CD4-positive, CD25-positive, alpha-beta regulatory T cell (primary cell): ENCODE measurements at regions not wholly inside any gene's neighbourhood (a gene's known extent, or its start where the extent isn't known, plus 50 kb on each side); places are given as distances from the start of the nearest gene placed in this dataset.

Experiments
- ATAC-seq, 2 donors: fragments of 150-1000 bp; cut with Tn5 transposase; one replicate each; pipeline ENCODE4 v1.10.0; 2021; ENCODE audit warnings: low read depth in 2 of 2, moderate number of reproducible peaks in 2 of 2, moderate library complexity in 1 of 2
- DNase-seq, 3 donors: peaks; one replicate each; pipeline versions ENCODE4 v3.0.0 to v3.0.0-alpha.2; 2012 to 2022; ENCODE audit warnings: mixed read lengths in 1 of 3
- H3K27ac ChIP-seq: one replicate; pipeline ENCODE4 v1.7.0; 2013; ENCODE audit warnings: mild to moderate bottlenecking, low read length; ENCODE audit not compliant: insufficient read depth, poor library complexity, severe bottlenecking
- H3K27me3 ChIP-seq: one replicate; pipeline ENCODE4 v1.7.0; 2013; ENCODE audit warnings: low read length; ENCODE audit not compliant: control insufficient read depth, insufficient read depth
- H3K36me3 ChIP-seq: one replicate; pipeline ENCODE4 v1.7.0; 2013; ENCODE audit warnings: mild to moderate bottlenecking, low read length, moderate library complexity; ENCODE audit not compliant: control insufficient read depth, insufficient read depth
- H3K4me1 ChIP-seq: 2 replicates; pipeline ENCODE4 v1.7.0; 2013; ENCODE audit warnings: mild to moderate bottlenecking, low read length; ENCODE audit not compliant: insufficient read depth, control insufficient read depth, poor library complexity, severe bottlenecking
- H3K4me3 ChIP-seq: one replicate; pipeline ENCODE4 v1.7.0; 2013; ENCODE audit warnings: low read depth, mild to moderate bottlenecking, low read length, moderate library complexity
- H3K9me3 ChIP-seq, 2 experiments: 1 replicate in 1 of 2; 2 replicates in 1 of 2; pipeline ENCODE4 v1.7.0; 2013; ENCODE audit warnings: low read length in 2 of 2, mild to moderate bottlenecking in 1 of 2, moderate library complexity in 1 of 2; ENCODE audit not compliant: control insufficient read depth in 2 of 2
- H3K27ac Mint-ChIP-seq, 3 donors: one replicate each; pipeline ENCODE4 v1.8.0; 2020 to 2022; ENCODE audit warnings: mild to moderate bottlenecking in 3 of 3, mixed read lengths in 3 of 3, moderate library complexity in 2 of 3
- H3K27me3 Mint-ChIP-seq: one replicate; pipeline ENCODE4 v1.8.0; 2022; ENCODE audit warnings: mild to moderate bottlenecking, mixed read lengths
- H3K36me3 Mint-ChIP-seq: one replicate; pipeline ENCODE4 v1.8.0; 2020; ENCODE audit warnings: mixed read lengths
- H3K4me1 Mint-ChIP-seq, 4 donors: one replicate each; pipeline ENCODE4 v1.8.0; 2020 to 2022; ENCODE audit warnings: mixed read lengths in 4 of 4, mild to moderate bottlenecking in 1 of 4
- H3K4me3 Mint-ChIP-seq, 4 donors: one replicate each; pipeline ENCODE4 v1.8.0; 2020 to 2022; ENCODE audit warnings: mild to moderate bottlenecking in 4 of 4, mixed read lengths in 4 of 4, moderate library complexity in 3 of 4
- H3K9me3 Mint-ChIP-seq, 7 donors: one replicate each; pipeline ENCODE4 v1.8.0; 2020 to 2022; ENCODE audit warnings: mixed read lengths in 7 of 7, mild to moderate bottlenecking in 3 of 7, moderate library complexity in 2 of 7

DNA sequence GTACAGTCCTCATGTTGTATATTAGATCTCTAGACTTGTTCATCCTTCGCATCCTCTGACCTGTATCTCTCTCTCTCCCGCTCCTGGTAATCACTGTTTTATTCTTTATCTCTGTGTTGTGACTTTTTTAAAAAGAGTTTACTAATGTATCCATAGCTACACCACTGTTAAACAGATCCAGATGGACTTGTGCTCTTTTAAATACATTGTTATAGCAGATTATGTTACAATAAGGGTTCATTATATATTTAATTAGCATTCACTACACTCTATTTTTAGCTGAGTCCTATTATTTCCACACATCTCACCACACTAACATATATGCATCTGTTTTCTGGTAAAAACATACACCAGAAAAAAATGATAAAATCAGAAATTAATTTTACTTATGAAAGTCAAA, 90.5 kb downstream of the RBM43 start:
- Histone ChIP-seq H3K27me3 (no peaks in the 10 kb centered on the region), H3K36me3 (no peaks in the 10 kb centered on the region), H3K27ac (no peak overlapping the region), H3K9me3 (no peaks in the 10 kb centered on the region), H3K4me1 (no peaks in the 10 kb centered on the region), H3K4me3 (no peak overlapping the region)
- no peak overlapping the region for H3K27ac Mint-ChIP-seq
- peaks cover 14% of the 10 kb centered on the region for H3K27me3 Mint-ChIP-seq
- no peak for ATAC-seq
- no peak overlapping the region for H3K4me3 Mint-ChIP-seq
- DNase-seq = no peak
- H3K9me3 Mint-ChIP-seq = peaks cover 0 to 2% (median 0%) of the 10 kb centered on the region in 7 donors
- no peaks in the 10 kb centered on the region for H3K36me3 Mint-ChIP-seq
- no peaks in the 10 kb centered on the region for H3K4me1 Mint-ChIP-seq

DNA sequence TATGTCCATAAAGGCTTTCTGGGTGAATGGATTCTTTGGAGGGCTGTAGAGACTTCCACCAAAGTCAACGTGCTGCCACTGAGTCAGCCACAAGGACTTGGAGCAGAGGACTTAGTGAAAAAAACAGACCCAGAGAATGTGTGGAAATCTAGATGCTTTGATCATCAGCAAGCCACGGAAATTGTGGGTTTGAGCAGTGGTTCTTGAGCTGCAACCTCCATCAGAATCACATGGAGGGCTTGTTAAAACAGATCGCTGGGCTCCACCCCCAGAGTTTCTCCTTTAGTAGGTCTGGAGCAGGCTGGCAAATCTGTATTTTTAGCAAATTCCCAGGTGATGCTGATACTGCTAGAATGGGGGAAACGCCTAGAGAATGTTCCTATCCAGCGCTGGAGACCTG, 95.3 kb downstream of the RBM43 start:
- Histone ChIP-seq H3K4me3 (no peak overlapping the region), H3K36me3 (no peaks in the 10 kb centered on the region), H3K27ac (no peak overlapping the region), H3K9me3 (no peaks in the 10 kb centered on the region), H3K27me3 (no peaks in the 10 kb centered on the region), H3K4me1 (no peaks in the 10 kb centered on the region)
- Mint-ChIP-seq H3K27me3 (peaks cover 14% of the 10 kb centered on the region), H3K4me3 (no peak overlapping the region), H3K36me3 (no peaks in the 10 kb centered on the region), H3K4me1 (no peaks in the 10 kb centered on the region), H3K9me3 (peaks cover 0 to 2% (median 0%) of the 10 kb centered on the region in 7 donors), H3K27ac (no peak overlapping the region)
- ATAC-seq (no peak), DNase-seq (no peak)

DNA sequence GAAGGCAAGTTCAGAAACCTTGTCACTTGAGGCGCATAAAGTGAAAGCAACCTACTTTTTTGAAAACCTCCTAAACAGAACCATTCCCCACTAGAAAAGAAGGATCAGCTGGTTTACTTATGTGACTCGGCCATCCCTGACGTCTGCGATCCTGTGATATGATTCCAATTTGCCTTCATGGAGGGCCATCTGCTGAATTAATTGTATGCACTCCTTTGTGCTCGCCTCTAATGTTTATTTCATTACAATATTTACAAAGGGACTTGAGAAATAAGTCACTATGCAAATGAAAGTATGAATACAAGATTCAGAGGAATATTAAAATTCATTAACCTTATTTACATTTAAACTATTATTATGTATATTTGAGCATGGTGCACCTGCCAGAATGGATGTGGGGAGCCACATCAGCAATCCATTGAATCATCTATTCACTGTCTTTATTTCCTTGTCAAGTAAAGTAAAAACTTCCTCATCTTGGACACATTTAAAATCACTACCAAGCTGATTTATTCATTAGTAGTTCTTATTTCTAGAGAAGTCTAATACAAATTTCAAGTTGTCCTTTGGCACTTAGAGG, 96.5 kb downstream of the RBM43 start:
- ATAC-seq (no peak), DNase-seq (no peak)
- peaks cover 0 to 2% (median 0%) of the 10 kb centered on the region in 7 donors for H3K9me3 Mint-ChIP-seq
- H3K4me3 ChIP-seq = no peak overlapping the region
- no peaks in the 10 kb centered on the region for H3K4me1 Mint-ChIP-seq
- no peak overlapping the region for H3K27ac Mint-ChIP-seq
- H3K36me3 Mint-ChIP-seq = no peaks in the 10 kb centered on the region
- no peaks in the 10 kb centered on the region for H3K9me3 ChIP-seq
- H3K27me3 Mint-ChIP-seq = peaks cover 7% of the 10 kb centered on the region
- H3K27ac ChIP-seq = no peak overlapping the region
- H3K4me3 Mint-ChIP-seq = no peak overlapping the region
- no peaks in the 10 kb centered on the region for H3K4me1 ChIP-seq
- peaks cover 4% of the 10 kb centered on the region for H3K27me3 ChIP-seq
- no peaks in the 10 kb centered on the region for H3K36me3 ChIP-seq

DNA sequence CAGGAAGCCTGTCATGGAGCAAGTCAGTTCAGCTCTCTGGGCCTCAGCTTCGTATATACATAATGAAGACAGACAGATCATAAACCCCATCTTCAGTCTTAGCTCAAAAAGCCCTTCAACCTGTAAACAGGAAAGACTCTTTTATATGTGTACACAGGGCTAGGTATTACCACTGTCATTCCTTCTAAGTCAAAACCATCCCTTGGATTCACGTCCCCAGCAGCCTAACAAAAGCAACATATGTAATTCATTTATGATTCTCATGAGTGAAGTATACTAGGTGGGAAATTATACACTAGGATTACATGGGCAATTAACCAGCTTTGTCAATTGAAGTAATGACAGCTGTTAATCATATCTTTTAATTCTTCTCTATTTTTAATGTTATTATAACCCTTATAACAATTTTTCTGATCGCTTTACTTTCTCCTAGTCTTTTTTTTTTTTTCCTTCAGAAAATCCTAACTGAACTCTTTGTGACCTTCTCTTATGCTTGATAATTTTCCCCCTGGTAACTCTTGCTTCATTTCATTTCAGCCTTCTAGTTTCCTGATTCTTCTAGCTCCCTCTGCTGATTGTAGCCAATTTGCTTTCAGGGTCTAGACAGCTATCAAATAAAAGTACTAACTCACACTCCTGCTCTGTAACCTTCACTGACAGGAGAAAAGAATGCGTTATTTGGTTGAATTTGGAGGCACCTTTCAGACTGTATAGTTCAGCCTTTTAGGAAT, 99.7 kb downstream of the RBM43 start:
- Mint-ChIP-seq H3K36me3 (no peaks in the 10 kb centered on the region), H3K27me3 (no peaks in the 10 kb centered on the region), H3K27ac (peak overlapping the region in 1 of 3 donors; percentile 11), H3K4me3 (no peak overlapping the region), H3K4me1 (no peaks in the 10 kb centered on the region), H3K9me3 (peaks cover 0 to 1% (median 0%) of the 10 kb centered on the region in 7 donors)
- DNase-seq = peak in 1 of 3 donors; percentile 6
- no peak for ATAC-seq
- Histone ChIP-seq H3K36me3 (no peaks in the 10 kb centered on the region), H3K27me3 (peaks cover 4% of the 10 kb centered on the region), H3K4me1 (no peaks in the 10 kb centered on the region), H3K4me3 (no peak overlapping the region), H3K9me3 (no peaks in the 10 kb centered on the region), H3K27ac (no peak overlapping the region)

DNA sequence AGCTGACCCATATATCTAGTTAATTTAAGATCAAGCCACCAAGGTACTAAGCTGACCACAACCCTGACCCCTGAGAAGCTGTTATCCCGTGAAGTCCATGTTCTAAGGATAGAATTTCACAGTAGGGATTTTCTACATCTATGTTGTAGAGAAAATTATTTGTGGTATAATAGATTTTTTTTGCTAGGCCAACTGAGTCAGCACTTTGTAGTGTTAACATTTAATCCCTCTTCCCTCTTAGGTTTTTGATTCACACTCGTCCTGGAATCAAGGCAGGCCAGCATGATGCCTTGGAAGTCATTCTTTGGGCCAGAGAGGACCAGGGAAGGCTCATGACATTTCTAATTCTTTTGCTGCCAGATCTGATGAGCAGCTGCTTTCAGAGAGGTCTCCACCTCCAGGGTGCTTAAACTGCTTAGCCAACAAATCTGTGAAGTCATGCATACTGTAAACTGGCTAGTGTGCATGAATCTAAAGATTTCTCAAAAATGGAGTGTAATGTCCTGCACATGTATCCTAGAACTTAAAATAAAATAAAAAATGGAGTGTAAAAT, 102.5 kb downstream of the RBM43 start:
- Histone ChIP-seq H3K36me3 (no peaks in the 10 kb centered on the region), H3K4me1 (no peaks in the 10 kb centered on the region), H3K4me3 (no peak overlapping the region), H3K27ac (no peak overlapping the region), H3K9me3 (no peaks in the 10 kb centered on the region), H3K27me3 (peaks cover 4% of the 10 kb centered on the region)
- DNase-seq = no peak
- Mint-ChIP-seq H3K27ac (no peak overlapping the region), H3K9me3 (no peaks in the 10 kb centered on the region), H3K36me3 (no peaks in the 10 kb centered on the region), H3K4me1 (no peaks in the 10 kb centered on the region), H3K27me3 (no peaks in the 10 kb centered on the region), H3K4me3 (no peak overlapping the region)
- ATAC-seq = no peak

DNA sequence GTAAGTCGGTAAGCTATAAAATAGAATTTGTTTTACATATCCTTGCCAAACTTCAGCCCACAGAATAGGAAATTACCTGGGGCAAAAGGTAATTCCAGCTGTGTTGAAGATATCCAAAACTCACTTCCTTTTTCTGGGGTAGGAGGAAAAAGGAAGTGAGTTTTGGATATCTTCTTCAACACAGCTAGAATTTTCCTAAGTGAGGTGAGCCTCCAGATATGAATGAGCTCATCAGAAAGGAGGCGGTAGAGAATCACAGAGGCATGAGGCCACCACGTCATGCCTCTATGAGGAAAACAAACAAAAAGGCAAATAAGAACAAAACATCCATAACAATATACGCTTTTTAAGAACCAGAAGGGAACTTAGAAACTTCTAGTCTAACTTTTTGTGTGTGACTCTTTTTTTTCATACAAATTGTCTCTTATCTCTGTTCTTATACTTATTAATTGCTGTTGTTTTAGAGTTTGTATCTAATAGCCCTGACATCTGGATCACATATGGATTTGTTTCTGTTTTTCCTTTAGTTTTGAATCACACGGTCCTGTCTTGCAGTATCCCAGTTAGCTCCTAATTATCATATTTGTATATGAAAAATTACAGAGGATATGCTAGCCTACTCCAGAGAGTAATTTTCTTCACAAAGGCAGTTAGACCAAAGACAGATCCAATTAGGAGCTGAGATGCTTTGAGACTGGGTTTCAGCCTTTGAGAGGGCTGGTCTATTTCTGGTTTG, 104.5 kb downstream of the RBM43 start:
- no peaks in the 10 kb centered on the region for H3K27me3 Mint-ChIP-seq

DNA sequence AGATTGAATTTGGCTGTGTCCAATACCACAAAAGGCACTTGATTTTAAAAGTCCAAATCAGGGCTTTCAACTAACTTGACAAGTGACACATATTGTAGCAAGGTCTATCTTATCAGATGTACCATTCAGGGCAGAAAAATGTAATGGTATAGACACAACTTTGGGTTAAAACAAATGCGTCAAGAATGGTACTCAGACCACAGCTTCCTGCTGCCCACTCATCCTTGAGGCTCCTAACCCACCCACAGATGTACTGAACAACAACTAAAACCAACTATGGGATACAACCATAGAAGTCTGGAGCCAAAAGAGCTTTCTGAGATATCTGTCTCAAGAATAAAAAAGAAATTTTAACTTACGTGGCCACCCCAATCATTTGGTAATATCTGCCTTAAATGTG, 105.2 kb downstream of the RBM43 start:
- H3K9me3 ChIP-seq = no peaks in the 10 kb centered on the region
- H3K9me3 Mint-ChIP-seq = no peaks in the 10 kb centered on the region

More for the DNA sequence above, 104.5 kb downstream of the RBM43 start:
- H3K36me3 ChIP-seq = no peaks in the 10 kb centered on the region
- no peaks in the 10 kb centered on the region for H3K4me1 Mint-ChIP-seq
- no peak overlapping the region for H3K27ac Mint-ChIP-seq
- H3K9me3 Mint-ChIP-seq = no peaks in the 10 kb centered on the region
- no peak overlapping the region for H3K4me3 Mint-ChIP-seq
- H3K27me3 ChIP-seq = peaks cover 10% of the 10 kb centered on the region
- no peaks in the 10 kb centered on the region for H3K4me1 ChIP-seq
- H3K27ac ChIP-seq = no peak overlapping the region
- DNase-seq (no peak), ATAC-seq (no peak)
- H3K4me3 ChIP-seq = no peak overlapping the region
- H3K9me3 ChIP-seq = no peaks in the 10 kb centered on the region
- no peaks in the 10 kb centered on the region for H3K36me3 Mint-ChIP-seq

More for the DNA sequence above, 105.2 kb downstream of the RBM43 start:
- no peaks in the 10 kb centered on the region for H3K36me3 ChIP-seq
- Mint-ChIP-seq H3K36me3 (no peaks in the 10 kb centered on the region), H3K4me1 (no peaks in the 10 kb centered on the region), H3K27ac (no peak overlapping the region), H3K4me3 (no peak overlapping the region), H3K27me3 (peaks cover 6% of the 10 kb centered on the region)
- H3K27me3 ChIP-seq = peaks cover 10% of the 10 kb centered on the region
- no peak overlapping the region for H3K27ac ChIP-seq
- no peaks in the 10 kb centered on the region for H3K4me1 ChIP-seq
- DNase-seq = no peak
- ATAC-seq = no peak
- H3K4me3 ChIP-seq = no peak overlapping the region
